ELF-1 (cell line): ENCODE measurements at regions not wholly inside any gene's neighbourhood (a gene's known extent, or its start where the extent isn't known, plus 50 kb on each side); places are given as distances from the start of the nearest gene placed in this dataset.
"Not testable (repeated sequence)": the region's sequence is repeated elsewhere in the genome, so short reads cannot be mapped to it uniquely, and the experiment has no call there.

Source experiments
- DNase-seq: peaks from one replicate; pipeline ENCODE4 v3.0.0-alpha.2; 2016; ENCODE audit warnings: low read depth, low spot score

DNA sequence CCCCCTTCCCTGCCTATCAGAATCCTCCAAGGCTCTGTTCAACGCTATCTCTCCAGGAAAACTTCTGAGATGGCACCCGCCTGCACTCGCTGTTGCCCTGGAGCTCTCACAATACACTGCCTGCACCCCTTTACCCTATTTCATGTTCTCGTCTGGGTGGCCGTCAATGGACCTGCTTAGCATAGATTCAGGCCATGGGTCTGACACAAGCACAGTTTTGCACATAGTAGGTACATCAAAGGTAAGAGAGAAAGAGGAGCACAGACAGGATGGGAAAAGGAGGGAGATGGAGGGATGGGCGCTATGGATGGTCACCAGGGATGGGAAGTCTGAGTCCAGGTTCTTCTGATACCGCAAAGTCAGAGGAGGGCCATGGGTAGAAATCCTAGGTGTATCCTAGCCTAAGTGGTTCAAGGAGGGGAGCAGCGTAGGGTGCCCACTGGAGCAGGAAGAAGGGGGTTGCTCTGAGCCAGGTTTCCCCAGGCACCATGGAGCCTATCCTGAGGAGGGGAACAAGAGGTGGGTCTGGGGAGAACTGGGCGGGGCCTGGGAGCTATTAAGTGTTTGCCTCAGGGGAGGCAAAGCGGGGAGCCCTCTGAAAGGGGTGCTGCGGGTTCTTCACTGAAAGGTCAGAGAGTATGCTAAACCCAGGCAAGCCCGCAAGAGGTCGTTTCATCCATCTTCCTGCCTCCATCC lies 89.3 kb downstream of the MRPL14 start:
- DNase-seq = no peak

DNA sequence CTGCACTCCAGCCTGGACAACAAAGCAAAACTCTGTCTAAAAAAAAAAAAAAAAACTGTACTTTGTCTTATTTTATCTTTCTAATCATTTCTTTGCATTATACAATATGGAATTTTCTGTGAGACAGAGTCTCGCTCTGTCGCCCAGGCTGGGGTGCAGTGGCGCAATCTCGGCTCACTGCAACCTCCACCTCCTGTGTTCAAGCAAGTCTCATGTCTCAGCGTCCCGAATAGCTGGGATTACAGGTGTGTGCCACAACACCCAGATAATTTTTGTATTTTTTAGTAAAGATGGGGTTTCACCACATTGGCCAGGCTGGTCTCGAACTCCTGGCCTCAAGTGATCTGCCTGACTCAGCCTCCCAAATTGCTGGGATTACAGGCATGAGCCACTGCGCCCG lies 90.0 kb downstream of the MRPL14 start:
- DNase-seq = not testable (repeated sequence)

DNA sequence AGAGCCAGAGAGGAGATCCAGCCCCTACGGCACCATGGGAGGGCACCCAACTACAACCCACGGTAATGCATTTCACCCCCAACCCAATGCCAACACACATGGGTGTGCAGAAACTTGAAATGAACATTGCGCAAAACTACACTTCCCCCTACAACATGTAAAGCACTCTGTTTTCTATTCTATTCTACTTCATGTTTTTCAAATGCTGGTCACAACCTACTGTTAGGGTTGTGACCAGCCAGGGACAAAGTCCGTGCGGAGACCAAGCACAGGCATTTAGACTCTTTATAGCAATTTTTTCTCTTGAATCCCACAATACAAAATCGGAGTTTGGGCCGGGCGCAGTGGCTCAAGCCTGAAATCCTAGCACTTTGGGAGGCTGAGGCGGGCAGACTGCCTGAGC lies 90.6 kb downstream of the MRPL14 start:
- DNase-seq = no peak

DNA sequence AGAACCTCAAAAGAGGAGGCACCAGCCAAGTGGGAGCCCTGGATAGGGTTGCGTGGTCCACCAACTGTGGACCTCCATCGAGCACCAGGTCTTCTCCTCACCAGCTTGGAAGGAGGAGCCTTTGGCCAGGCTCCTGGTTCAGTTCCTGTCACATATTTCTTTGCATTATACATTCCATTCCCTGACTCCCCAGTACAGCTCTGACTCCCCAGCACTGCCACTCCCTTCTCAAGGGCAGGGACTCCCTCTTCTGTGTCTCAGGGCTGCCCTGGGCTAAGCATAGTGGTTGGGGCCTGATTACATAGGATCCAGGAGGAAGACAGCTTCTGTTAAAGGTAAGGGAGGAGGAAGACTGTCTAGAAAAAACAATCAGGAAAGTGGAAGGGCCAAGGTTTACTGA lies 91.1 kb downstream of the MRPL14 start:
- no peak for DNase-seq

DNA sequence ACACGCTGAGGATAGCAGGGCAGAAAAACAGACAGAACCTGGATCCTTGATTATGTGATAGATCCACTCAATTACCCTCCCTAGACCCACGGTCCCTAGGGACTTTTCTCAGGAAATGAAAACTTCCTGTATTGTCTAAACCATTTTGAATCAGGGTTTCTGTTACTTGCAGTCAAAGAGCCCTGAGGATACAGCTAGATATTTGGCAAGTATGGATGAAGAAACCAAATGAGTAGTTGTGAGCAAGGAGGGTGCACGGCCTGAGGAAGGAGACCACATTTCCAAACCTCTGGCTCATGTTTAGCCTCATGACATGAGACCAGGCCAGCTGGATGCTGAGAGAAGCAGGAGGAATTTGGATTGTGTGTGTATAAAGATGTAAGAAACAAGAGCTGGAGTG lies 91.6 kb downstream of the MRPL14 start:
- DNase-seq = no peak

DNA sequence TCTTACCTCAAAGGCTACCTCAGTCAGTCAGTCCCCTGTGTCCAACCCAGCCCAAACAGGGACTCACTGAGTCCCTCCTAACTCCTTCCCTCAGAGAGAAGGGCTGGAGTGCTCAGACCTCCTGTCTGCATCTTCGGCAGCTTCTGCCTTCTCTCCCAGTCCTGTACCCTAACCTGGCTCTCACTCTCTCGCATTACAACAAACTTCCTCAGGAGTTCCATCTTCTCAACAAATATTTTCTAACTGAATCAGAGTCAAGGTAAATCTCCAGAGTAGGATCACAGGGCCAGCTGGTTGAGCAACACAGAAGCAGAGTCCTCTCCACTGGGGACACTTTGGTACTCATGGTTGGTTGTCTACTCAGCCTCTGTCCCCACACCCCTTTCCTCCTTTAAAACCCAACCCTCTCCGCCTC lies 92.3 kb downstream of the MRPL14 start:
- no peak for DNase-seq

DNA sequence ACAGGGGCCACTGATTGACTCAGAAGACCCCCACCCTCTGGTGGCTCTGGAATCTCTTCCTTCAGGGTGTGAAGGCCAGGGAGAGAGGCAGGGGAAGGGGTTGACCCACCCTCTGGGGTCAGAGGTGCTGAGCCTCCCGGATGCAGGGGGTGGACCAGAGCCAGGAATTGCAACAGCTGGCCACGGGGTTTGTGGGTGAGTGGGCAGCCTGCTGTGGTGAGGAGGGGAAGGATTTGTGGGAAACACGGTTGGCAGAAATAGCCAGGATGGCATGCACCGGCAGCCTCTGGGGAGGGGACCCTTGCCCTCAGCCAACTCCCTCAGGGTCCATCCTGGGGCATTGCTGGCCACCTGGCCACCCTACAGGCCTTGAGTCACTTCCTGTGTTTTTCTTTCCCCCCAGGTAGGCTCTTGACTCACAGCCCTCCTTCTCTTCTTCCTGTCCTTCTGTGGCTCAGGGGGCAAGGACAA lies 92.8 kb downstream of the MRPL14 start:
- DNase-seq = no peak

DNA sequence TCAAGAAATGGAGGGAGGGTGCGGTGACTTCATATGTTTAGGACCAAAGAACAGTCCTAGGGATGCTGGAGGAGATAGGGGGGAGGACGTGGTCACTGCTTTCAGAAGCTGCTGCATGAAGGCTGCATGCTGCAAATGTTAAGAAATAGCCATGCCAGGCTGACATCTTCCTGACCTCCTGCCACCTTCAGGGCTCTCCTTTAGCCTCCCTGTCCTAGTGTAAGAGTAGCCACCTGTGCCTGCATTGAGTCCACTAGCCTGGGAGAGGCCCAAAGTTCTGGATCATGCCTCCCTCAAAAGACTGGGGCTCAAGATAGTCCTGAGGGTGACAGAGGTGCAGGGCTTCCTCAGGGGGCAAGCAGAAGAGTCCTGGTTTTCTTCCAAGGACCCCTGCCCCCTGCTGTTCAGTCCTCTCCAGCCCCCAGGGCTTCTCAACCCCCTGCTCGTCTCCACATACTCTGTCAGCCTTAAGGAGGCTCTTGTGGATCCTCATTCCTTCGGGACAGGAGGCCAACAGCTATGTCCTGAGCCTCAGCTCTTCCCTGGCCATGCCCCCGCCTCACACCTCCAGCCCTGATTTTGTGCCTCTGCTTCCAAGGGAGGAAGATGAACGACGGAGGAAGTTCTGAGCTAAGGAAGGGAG lies 96.3 kb downstream of the MRPL14 start:
- no peak for DNase-seq

DNA sequence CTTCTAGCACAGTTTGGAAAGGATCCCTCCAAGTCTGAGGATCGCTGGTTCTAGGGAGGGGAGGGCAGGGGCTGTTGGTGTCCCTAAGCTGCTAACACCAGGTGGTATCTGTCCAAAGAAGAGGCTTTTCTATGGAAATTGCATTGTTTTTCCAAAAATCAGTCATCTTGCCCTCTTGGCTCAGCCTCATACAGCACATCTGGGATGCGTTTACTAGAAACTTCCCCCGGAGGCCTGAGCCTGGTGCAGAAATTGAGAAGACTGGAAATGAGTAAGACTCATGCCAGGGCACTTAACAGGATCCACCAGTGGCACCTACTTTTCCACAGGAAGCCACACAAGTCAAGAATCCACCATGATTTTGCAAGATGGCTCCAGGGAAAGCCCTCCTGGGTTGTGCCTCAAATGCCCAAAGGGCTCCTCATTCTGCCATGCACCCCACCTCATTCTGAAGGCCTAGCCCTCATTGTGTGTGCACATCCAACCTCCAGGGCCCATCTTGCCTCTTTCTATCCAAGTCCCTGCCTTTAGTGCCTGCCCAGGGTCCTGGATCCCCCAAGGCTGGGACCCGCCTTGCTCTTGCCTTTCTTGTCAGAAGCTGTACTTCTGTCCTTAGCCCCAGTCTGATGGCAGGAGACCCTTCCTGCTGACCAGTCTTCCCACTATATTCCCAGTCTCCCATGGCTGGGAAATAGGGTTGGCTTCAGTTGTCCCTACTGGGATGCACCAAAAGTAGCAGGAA lies 97.6 kb downstream of the MRPL14 start:
- no peak for DNase-seq

DNA sequence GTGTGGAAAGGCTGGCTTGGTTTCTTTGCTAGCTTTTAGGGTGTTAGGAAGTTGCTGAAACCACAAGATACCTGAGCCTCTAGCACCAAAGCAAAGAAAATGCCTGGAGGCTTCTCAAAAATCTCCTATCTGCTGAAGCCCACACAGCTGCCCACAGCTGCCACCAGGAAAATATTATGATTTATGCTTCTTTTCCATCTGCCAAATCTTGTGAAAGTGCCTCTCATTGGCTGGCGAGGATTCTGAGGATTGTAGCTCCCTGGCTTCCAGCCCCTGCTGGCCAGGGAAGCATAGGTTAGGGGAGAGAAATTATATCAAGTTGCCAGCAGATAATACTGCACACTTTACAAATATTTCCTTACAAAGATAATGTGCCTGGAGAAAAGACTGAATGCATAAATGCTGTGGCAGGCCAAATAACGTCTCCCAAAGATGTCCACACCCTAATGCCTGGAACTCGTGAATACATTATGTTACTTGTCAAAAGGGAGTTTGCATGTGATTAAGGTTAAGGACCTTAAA lies 98.4 kb downstream of the MRPL14 start:
- DNase-seq = no peak

DNA sequence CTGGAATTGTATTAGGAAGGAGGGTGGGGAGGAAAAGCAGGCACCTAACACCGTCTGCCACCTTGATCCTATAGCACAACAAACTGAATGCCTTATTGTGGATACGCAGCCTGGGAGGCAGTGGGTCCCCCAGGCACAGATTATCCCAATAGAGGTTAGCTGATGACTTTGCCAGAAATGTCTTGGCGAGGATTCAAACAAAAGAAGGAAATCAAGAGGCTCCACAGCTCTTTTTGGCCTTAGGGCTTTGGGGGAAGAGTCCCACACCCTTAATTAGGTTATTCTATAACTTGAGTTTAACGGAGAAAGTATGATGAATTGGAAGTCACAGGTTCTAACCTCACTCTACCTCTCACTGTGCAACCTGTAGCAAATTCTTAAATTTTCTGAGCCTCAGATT lies 102.0 kb downstream of the MRPL14 start:
- DNase-seq = no peak

DNA sequence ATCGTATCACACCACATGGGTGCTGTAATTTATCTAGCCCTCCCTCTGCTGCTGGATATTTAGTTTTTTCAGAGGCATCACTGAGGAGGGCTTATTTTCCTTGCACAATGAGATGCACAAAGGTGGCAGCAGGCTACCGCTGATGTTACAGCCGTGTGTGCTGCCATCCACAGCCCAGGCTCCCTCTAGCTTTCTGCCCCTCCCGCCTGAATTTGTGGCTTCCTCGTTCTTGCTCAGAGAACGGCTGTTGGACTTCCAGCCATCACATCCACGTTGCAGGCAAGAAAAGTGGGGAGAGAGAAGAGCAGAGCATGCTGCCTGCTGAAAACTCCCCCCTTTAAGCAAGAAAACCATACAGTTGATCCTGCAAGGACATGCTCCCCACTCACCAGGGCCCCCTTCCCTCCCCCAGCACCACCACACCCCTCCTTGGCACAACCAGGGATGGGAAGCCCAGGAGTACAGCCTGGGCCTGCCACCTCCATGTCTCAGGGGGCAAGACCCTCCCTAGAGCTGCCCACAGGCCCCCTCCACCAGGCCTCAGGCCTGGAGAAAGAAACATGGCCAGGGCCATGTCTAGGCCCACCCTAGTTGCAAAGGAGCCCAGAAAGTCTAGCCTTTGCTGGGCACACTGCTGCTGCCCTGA lies 102.6 kb downstream of the MRPL14 start:
- DNase-seq = no peak

DNA sequence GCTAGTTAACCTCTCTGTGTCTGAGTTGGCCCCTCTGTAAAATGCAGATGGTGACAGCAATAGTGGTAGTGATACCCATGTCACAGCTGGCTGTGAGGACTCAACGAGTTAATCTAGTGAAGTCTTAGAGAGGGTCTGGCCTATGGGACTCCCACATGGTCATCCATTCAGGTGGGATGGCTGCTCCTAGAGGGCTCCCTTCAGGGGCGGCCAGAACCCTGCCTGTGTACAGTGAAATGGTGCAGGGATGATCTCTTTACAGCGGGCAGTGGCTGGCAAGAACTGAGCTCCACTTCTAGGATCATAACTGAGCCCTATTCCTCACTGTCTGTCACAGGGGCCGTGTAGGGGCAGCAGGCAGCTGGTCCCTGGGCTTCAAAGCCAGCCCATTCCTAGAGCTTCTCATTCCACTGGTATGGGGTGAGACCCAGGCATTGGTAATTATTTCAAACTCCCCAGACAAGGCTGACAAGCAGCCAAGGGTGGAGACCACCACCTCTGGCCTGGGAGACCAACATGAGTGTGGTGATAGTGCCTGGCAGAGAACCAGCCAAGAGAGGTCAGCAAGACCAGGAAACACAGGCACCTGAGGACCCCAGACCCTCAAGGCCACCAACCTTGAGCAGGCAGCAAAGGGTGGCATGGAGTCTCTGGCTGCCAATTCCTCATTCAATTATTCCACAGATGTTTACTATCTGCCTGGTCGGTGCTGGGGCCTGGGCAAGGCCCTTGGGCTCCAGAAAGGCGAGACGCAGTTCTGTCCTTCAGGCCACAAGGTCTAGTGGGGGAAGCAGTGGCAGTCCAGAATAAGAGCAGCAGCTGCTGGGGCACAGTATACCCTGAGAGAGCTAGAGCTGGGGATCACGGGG lies 103.4 kb downstream of the MRPL14 start:
- DNase-seq = no peak

DNA sequence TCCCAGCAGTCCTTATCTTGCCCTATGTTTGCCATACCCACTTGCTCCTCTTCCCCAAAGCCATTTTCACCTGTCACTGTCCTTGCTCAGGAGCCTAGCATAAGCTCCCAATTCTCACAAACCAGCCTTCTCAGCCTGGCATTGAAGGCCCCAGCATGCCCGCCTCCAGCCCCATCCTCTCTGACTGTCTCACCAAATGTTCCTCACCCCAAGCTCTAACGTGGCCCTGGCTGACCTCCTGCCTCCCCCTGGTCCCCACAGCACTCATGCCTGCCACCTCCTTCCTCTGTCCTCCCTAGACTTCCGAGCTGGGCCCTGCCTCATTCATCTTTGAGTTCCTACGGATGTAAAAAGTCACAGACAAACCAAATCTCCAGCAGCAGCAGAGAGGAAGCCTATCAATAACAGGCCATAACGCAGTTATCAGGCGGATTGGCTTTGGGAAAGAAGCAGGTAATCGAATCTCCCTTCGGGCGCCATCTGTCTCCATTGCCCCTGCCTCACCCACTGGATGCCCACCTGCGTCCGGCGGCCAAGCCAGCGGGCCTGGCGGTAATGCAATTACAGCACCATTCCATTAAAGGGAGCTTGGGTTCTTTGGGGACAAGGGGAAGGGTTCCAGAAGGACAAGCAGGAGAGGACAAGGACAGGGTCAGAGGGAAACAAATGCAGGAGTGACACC lies 104.4 kb downstream of the MRPL14 start:
- no peak for DNase-seq

DNA sequence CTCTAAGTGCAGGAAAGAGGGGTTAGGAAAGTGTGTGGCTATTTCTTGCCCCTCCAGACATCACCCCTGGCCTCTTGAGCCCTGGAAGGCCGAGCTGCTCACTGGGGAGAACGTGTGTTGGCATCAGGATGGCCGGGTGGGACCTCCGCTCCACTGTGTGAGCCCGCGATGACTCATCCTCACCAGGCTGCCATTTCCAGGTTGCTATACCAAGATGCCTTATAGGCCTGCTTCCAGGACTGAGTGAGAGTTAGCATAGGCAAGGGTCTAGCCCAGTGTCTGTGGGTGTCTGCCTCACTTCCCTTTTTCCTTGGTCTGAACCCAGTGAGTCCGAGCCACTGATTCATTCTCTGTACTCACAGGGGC lies 105.0 kb downstream of the MRPL14 start:
- DNase-seq = no peak

DNA sequence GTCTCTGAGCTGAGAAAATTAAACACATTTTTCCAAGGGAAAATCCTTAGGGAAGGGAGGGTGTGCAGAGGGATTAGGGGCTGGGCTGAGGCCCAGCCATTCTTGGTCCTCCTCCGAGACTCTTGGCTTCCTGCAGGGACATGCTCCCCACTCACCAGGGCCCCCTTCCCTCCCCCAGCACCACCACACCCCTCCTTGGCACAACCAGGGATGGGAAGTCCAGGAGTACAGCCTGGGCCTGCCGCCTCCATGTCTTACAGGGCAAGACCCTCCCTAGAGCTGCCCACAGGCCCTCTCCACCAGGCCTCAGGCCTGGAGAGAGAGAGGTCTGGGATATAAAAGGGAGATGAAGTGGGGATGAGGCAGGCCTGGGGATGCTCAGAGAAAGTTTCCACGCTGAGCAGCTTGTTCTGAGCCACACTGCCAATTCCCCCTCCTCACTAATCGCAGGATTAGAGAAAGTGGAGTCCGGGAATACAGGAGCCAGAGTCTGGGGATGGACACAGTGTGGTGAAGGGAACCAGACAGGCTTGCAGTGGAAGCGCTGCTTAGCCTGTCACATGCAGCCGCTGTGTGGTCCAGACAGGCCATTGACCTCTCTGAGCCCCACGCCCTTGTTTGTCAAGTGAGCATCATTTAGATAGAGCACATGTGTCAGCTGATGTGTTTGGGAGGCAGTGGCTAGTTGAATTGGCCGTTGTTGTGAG lies 105.5 kb downstream of the MRPL14 start:
- no peak for DNase-seq

DNA sequence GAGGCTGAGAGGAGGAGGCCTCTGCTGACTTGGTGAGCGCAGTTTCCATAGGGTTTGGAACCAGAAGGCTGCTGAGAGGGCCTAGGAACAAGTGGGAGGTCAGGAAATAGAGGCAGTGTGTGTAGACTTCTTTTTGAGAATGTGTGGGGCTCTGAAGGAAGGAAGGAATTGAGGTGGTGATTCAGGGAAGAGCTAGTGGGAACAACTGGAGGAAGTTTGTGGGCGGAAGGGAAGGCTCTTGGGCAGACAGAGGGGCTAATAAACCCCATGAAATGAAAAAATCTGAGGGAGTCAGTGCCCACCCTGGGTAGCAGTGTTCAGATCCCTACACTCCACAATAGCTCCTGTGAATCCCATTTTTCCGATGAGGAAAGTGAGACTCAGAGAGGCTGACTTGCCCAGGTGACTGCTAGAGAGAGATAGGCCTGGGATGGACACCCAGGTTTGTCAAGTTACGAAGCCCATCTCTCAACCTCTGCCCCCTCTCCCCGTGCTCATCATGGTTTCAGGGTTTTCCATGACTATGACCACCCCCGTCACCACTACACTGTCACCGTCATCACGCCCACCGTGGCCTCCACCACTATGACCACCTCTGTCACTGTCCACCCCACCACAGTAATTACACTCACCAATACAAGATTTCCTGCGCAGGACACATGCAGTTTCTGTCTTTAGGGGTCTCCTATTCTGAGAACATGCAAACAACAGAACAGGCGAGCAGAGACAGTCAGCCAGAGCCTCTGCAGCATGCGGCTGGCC lies 106.4 kb downstream of the MRPL14 start:
- DNase-seq = no peak

DNA sequence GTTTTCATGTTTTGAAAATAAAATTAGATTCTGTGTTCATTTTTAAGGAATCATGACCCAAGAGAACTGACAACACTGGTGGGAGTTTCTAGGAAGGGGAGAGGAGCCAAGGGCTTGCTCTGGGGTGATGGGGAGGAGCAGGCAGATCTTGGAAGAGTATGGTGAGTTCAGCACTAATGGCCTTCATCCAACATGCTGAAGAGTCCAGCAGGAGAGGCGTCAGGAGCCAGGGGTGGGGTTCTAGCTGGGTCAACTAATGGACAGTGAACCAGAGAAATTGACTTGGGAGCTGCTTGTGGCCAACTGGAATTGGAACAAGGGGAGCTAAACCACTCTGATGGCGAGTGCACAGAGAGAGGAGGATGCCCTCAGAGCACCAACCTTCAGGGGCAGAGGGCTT lies 107.1 kb downstream of the MRPL14 start:
- no peak for DNase-seq

DNA sequence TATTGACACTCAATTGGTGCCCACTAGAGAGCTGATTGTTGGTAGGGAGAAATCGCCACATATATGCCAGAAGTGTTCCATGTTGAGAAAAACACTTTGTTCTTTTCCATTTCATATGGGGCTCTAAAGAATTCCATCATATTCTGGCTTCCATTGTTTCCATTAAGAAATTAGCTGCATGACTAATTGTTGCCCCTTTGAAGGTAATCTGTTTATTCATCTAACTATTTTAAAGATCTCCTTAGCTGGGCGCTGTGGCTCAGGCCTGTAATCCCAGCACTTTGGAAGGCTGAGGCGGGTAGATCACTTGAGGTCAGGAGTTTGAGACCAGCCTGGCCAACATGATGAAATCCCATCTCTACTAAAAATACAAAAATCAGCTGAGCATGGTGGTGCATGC lies 109.9 kb downstream of the MRPL14 start:
- DNase-seq = not testable (repeated sequence)
